GM19324 (cell line): ENCODE measurements at regions not wholly inside any gene's neighbourhood (a gene's known extent, or its start where the extent isn't known, plus 50 kb on each side); places are given as distances from the start of the nearest gene placed in this dataset.
"Not testable (repeated sequence)": the region's sequence is repeated elsewhere in the genome, so short reads cannot be mapped to it uniquely, and the experiment has no call there.

Experiments
- ATAC-seq: cut with Tn5 transposase; IDR thresholded peaks from one replicate; pipeline ENCODE4 v1.9.1; 2021; ENCODE audit warnings: mild to moderate bottlenecking, moderate library complexity; ENCODE audit not compliant: unreplicated experiment, low FRiP score

- ATAC-seq = no peak
Measured at GRCh38 chr18:71036783-71037182, 747.9 kb downstream of the SOCS6 start.

GRCh38 chr18:71031296-71032191, 742.7 kb downstream of the SOCS6 start:
- ATAC-seq = not testable (repeated sequence)

- not testable (repeated sequence) for ATAC-seq
Measured at GRCh38 chr18:71030085-71030484, 741.2 kb downstream of the SOCS6 start.

- no peak for ATAC-seq
Measured at GRCh38 chr18:71028285-71028762, 739.5 kb downstream of the SOCS6 start.

GRCh38 chr18:71027531-71027930, 738.7 kb downstream of the SOCS6 start:
- no peak for ATAC-seq

- ATAC-seq = no peak
Measured at GRCh38 chr18:71025505-71026225, 736.8 kb downstream of the SOCS6 start.

- ATAC-seq = no peak
Measured at GRCh38 chr18:71022389-71022788, 733.5 kb downstream of the SOCS6 start.

- ATAC-seq = no peak
Measured at GRCh38 chr18:71021030-71021362, 732.2 kb downstream of the SOCS6 start.

- ATAC-seq = no peak
Measured at GRCh38 chr18:71020342-71021029, 731.6 kb downstream of the SOCS6 start.

GRCh38 chr18:71018816-71019215, 730.0 kb downstream of the SOCS6 start:
- ATAC-seq = no peak

- ATAC-seq = no peak
Measured at GRCh38 chr18:71012789-71013188, 723.9 kb downstream of the SOCS6 start.

GRCh38 chr18:71011389-71011788, 722.5 kb downstream of the SOCS6 start:
- no peak for ATAC-seq

GRCh38 chr18:71008257-71008656, 719.4 kb downstream of the SOCS6 start:
- ATAC-seq = no peak

- no peak for ATAC-seq
Measured at GRCh38 chr18:71001597-71001996, 712.8 kb downstream of the SOCS6 start.

GRCh38 chr18:70998490-70998889, 709.6 kb downstream of the SOCS6 start:
- ATAC-seq = no peak

GRCh38 chr18:70994116-70994515, 705.3 kb downstream of the SOCS6 start:
- no peak for ATAC-seq

- ATAC-seq = no peak
Measured at GRCh38 chr18:70991577-70991976, 702.7 kb downstream of the SOCS6 start.

- ATAC-seq = no peak
Measured at GRCh38 chr18:70985948-70986347, 697.1 kb downstream of the SOCS6 start.

GRCh38 chr18:70982292-70982691, 693.4 kb downstream of the SOCS6 start:
- no peak for ATAC-seq

GRCh38 chr18:70981400-70982140, 692.7 kb downstream of the SOCS6 start:
- no peak for ATAC-seq
